CD4-positive, alpha-beta T cell (primary cell): ENCODE measurements at regions not wholly inside any gene's neighbourhood (a gene's known extent, or its start where the extent isn't known, plus 50 kb on each side); places are given as distances from the start of the nearest gene placed in this dataset.

Experiments
- ATAC-seq: fragments of 200-7000 bp; cut with Tn5 transposase; one replicate; pipeline ENCODE4 v1.10.0; 2022; ENCODE audit warnings: mild to moderate bottlenecking; ENCODE audit not compliant: poor library complexity
- CTCF ChIA-PET: fragments of 350-600 bp; sonication (Branson Sonifier 250); formaldehyde crosslinking; loops from one replicate; lab custom pipeline; 2021; ENCODE audit warnings: antibody characterized with exemption, inconsistent platforms; lab: Charles Lee
- POLR2A ChIA-PET: fragments of 350-600 bp; sonication (Branson Sonifier 250); formaldehyde crosslinking; loops from one replicate; lab custom pipeline; 2021; ENCODE audit warnings: antibody characterized with exemption, inconsistent platforms; lab: Charles Lee
- DNase-seq, 14 experiments: peaks; one replicate each; pipeline ENCODE4 v3.0.0-alpha.2; 2013 to 2020; ENCODE audit warnings: mixed read lengths in 2 of 14
- H3K27ac ChIP-seq, 2 donors: one replicate each; pipeline versions ENCODE4 v1.5.1 to v1.7.0; 2013; ENCODE audit warnings: low read length in 2 of 2, low read depth in 1 of 2, mild to moderate bottlenecking in 1 of 2
- H3K27me3 ChIP-seq, 2 experiments: 1 replicate in 1 of 2; 2 replicates in 1 of 2; pipeline versions ENCODE4 v1.6.1 to v1.7.0; 2013; ENCODE audit warnings: low read length in 2 of 2, control low read depth in 1 of 2, mild to moderate bottlenecking in 1 of 2, moderate library complexity in 1 of 2; ENCODE audit not compliant: insufficient read depth in 2 of 2, control insufficient read depth in 1 of 2
- H3K36me3 ChIP-seq: one replicate; pipeline ENCODE4 v1.6.1; 2013; ENCODE audit warnings: low read length, control low read depth; ENCODE audit not compliant: insufficient read depth
- H3K4me1 ChIP-seq: one replicate; pipeline ENCODE4 v1.6.1; 2013; ENCODE audit warnings: low read length, control low read depth; ENCODE audit not compliant: insufficient read depth
- H3K4me3 ChIP-seq: one replicate; pipeline ENCODE4 v1.5.1; 2013; ENCODE audit warnings: mild to moderate bottlenecking, low read length, moderate library complexity
- H3K9me3 ChIP-seq, 2 experiments: 1 replicate in 1 of 2; 2 replicates in 1 of 2; pipeline versions ENCODE4 v1.6.1 to v1.7.0; 2013; ENCODE audit warnings: low read length in 2 of 2, mild to moderate bottlenecking in 2 of 2, control low read depth in 1 of 2, moderate library complexity in 1 of 2; ENCODE audit not compliant: control insufficient read depth in 1 of 2, insufficient read depth in 1 of 2
- H3K27ac Mint-ChIP-seq: one replicate; pipeline ENCODE4 v1.8.0; 2020; ENCODE audit warnings: mixed read lengths
- H3K27me3 Mint-ChIP-seq: one replicate; pipeline ENCODE4 v1.8.0; 2021; ENCODE audit warnings: mixed read lengths
- H3K36me3 Mint-ChIP-seq: one replicate; pipeline ENCODE4 v1.8.0; 2021; ENCODE audit warnings: low read depth, mixed read lengths
- H3K4me1 Mint-ChIP-seq: one replicate; pipeline ENCODE4 v1.8.0; 2021; ENCODE audit warnings: low read depth, mixed read lengths
- H3K4me3 Mint-ChIP-seq: one replicate; pipeline ENCODE4 v1.8.0; 2020; ENCODE audit warnings: mild to moderate bottlenecking, mixed read lengths
- H3K9me3 Mint-ChIP-seq: one replicate; pipeline ENCODE4 v1.8.0; 2020; ENCODE audit warnings: mixed read lengths
- CTCF ChIP-seq: fragments of 200-600 bp; IDR thresholded peaks from one replicate; pipeline ENCODE4 v1.8.0; 2022; ENCODE audit warnings: antibody characterized with exemption, mild to moderate bottlenecking
- intact Hi-C, 2 experiments: fragments of 100-400 bp; cut with DNase I in 1 of 2; cut with micrococcal nuclease in 1 of 2; formaldehyde crosslinking; loops; one replicate each; pipeline versions ENCODE4 v1.15.1 to v1.9.0; 2023 to 2025; cut with DNase I, micrococcal nuclease

GRCh38 chr22:46085828-46086576, 64.3 kb upstream of the PPARA start:
- CTCF ChIA-PET, result no interaction called here

GRCh38 chr22:46086577-46087335, 63.6 kb upstream of the PPARA start:
- peaks cover 8% of the 10 kb centered on the region for H3K36me3 Mint-ChIP-seq
- CTCF ChIA-PET, result no interaction called here

More at GRCh38 chr22:46085828-46086576, 64.3 kb upstream of the PPARA start:
- no peak overlapping the region for H3K27ac Mint-ChIP-seq
- H3K4me3 ChIP-seq, result no peak overlapping the region
- no peaks in the 10 kb centered on the region for H3K9me3 Mint-ChIP-seq
- H3K36me3 Mint-ChIP-seq, result peaks cover 8% of the 10 kb centered on the region
- DNase-seq (peak in 1 of 14 experiments; percentile 4), ATAC-seq (no peak)
- no peak overlapping the region for H3K4me3 Mint-ChIP-seq
- intact Hi-C loops, result no loop called here
- H3K4me1 ChIP-seq, result peaks cover 4% of the 10 kb centered on the region
- no peaks in the 10 kb centered on the region for H3K27me3 ChIP-seq
- H3K36me3 ChIP-seq, result peaks cover 12% of the 10 kb centered on the region
- H3K27ac ChIP-seq, result no peak overlapping the region
- TF ChIP-seq CTCF, result no peak
- no peaks in the 10 kb centered on the region for H3K9me3 ChIP-seq
- H3K4me1 Mint-ChIP-seq, result peaks cover 14% of the 10 kb centered on the region
- no peaks in the 10 kb centered on the region for H3K27me3 Mint-ChIP-seq
- POLR2A ChIA-PET, result no interaction called here

GRCh38 chr22:46087336-46087690, 63.0 kb upstream of the PPARA start:
- intact Hi-C loops, result no loop called here
- no peak overlapping the region for H3K27ac Mint-ChIP-seq
- peak in 1 of 14 experiments; percentile 1 for DNase-seq
- Histone ChIP-seq H3K27ac (no peak overlapping the region), H3K4me1 (peaks cover 4% of the 10 kb centered on the region), H3K9me3 (no peaks in the 10 kb centered on the region), H3K36me3 (peaks cover 12% of the 10 kb centered on the region), H3K4me3 (no peak overlapping the region), H3K27me3 (no peaks in the 10 kb centered on the region)
- H3K4me3 Mint-ChIP-seq, result no peak overlapping the region
- ChIA-PET CTCF (interaction anchor here (1.7 kb wide), 1 partner anchor 81 kb away, joined by 3 read pairs; no protein-coding TSS in a partner anchor), POLR2A (no interaction called here)
- TF ChIP-seq CTCF, result no peak
- ATAC-seq, result no peak
- H3K9me3 Mint-ChIP-seq, result no peaks in the 10 kb centered on the region
- peaks cover 8% of the 10 kb centered on the region for H3K36me3 Mint-ChIP-seq
- H3K27me3 Mint-ChIP-seq, result no peaks in the 10 kb centered on the region
- H3K4me1 Mint-ChIP-seq, result peaks cover 14% of the 10 kb centered on the region

More at GRCh38 chr22:46086577-46087335, 63.6 kb upstream of the PPARA start:
- H3K27me3 Mint-ChIP-seq, result no peaks in the 10 kb centered on the region
- H3K4me1 ChIP-seq, result peaks cover 4% of the 10 kb centered on the region
- TF ChIP-seq CTCF, result no peak
- no peaks in the 10 kb centered on the region for H3K27me3 ChIP-seq
- no peak overlapping the region for H3K27ac ChIP-seq
- peaks cover 14% of the 10 kb centered on the region for H3K4me1 Mint-ChIP-seq
- intact Hi-C loops, result no loop called here
- no peaks in the 10 kb centered on the region for H3K9me3 ChIP-seq
- ATAC-seq (no peak), DNase-seq (peak in 1 of 14 experiments; percentile 2)
- peaks cover 12% of the 10 kb centered on the region for H3K36me3 ChIP-seq
- H3K9me3 Mint-ChIP-seq, result no peaks in the 10 kb centered on the region
- H3K4me3 ChIP-seq, result no peak overlapping the region
- H3K4me3 Mint-ChIP-seq, result no peak overlapping the region
- no peak overlapping the region for H3K27ac Mint-ChIP-seq
- POLR2A ChIA-PET, result no interaction called here
